K562 (cell line): ENCODE measurements at regions not wholly inside any gene's neighbourhood (a gene's known extent, or its start where the extent isn't known, plus 50 kb on each side); places are given as distances from the start of the nearest gene placed in this dataset.
"Not testable (repeated sequence)": the region's sequence is repeated elsewhere in the genome, so short reads cannot be mapped to it uniquely, and the experiment has no call there.

Experiments
- ATAC-seq: fragments of 200-7000 bp; cut with Tn5 transposase; 3 replicates; pipeline ENCODE4 v1.9.1; 2020; ENCODE audit warnings: moderate library complexity
- BruUV-seq: library from RNA; stranded (reverse); fragments of 400-500 nt; replicated peaks from 2 replicates; lab custom pipeline; 2021; lab: Mats Ljungman, UMichigan
- CTCF ChIA-PET: fragments of 300-600 bp; formaldehyde crosslinking; extraction: SDS; loops from one replicate; lab custom pipeline; 2021; ENCODE audit warnings: low intra/inter-chr PET ratio; lab: Yijun Ruan, JAX
- POLR2A ChIA-PET: fragments of 300-600, 350-650 bp; sonication (Branson Sonifier 250); formaldehyde crosslinking; extraction: SDS; loops from one replicate; lab custom pipeline; 2021; ENCODE audit warnings: antibody characterized with exemption, inconsistent platforms; lab: Yijun Ruan, JAX
- DNase-seq, 4 experiments: peaks; one replicate each; pipeline versions ENCODE4 v3.0.0 to v3.0.0-alpha.2; 2011 to 2018; ENCODE audit warnings: low spot score in 3 of 4, mixed read lengths in 3 of 4; ENCODE audit errors: extremely low read depth in 1 of 4
- FAIRE-seq: peaks from 2 replicates; lab custom pipeline; 2011; peaks lifted over from hg19 to GRCh38; lab: Jason Lieb, UNC
- H2AFZ ChIP-seq: 2 replicates; pipeline ENCODE4 v1.6.0; 2011; ENCODE audit warnings: low read depth, low read length, control low read depth, inconsistent platforms
- H3K27ac ChIP-seq: fragments of 200-600 bp; 3 replicates; pipeline ENCODE4 v1.8.0; 2011; ENCODE audit warnings: low read depth, mild to moderate bottlenecking, control low read depth, inconsistent platforms, low read length, moderate library complexity, mixed read lengths; ENCODE audit errors: extremely low read depth
- H3K27me3 ChIP-seq, 2 experiments: fragments of 300-600 bp in 1 of 2; 2 replicates in 1 of 2; 3 replicates in 1 of 2; pipeline versions ENCODE4 v1.6.0 to v1.8.0; 2011; ENCODE audit warnings: inconsistent platforms in 2 of 2, low read length in 2 of 2, mild to moderate bottlenecking in 1 of 2, mixed read lengths in 1 of 2, moderate library complexity in 1 of 2; ENCODE audit not compliant: control insufficient read depth in 2 of 2, insufficient read depth in 2 of 2
- H3K36me3 ChIP-seq: fragments of 300-600 bp; 3 replicates; pipeline ENCODE4 v1.8.0; 2011; ENCODE audit warnings: mild to moderate bottlenecking, low read length, inconsistent platforms; ENCODE audit not compliant: control insufficient read depth, insufficient read depth
- H3K4me1 ChIP-seq, 2 experiments: fragments of 200-600 bp in 1 of 2; replicated peaks in 1 of 2; 2 replicates in 1 of 2; 3 replicates in 1 of 2; pipeline versions ENCODE4 v1.5.1 to v1.8.0; 2011; ENCODE audit warnings: inconsistent platforms in 2 of 2, low read length in 2 of 2, mild to moderate bottlenecking in 1 of 2, mixed read lengths in 1 of 2, moderate library complexity in 1 of 2; ENCODE audit not compliant: control insufficient read depth in 2 of 2, insufficient read depth in 2 of 2
- H3K4me2 ChIP-seq: 2 replicates; pipeline ENCODE4 v1.6.1; 2011; ENCODE audit warnings: low read length, control low read depth, inconsistent platforms, mixed read lengths; ENCODE audit not compliant: insufficient read depth
- H3K4me3 ChIP-seq: fragments of 200-600 bp; sonication (generic), shearing (Covaris generic); 2 replicates; pipeline ENCODE4 v1.5.1; 2016; ENCODE audit warnings: control low read depth, inconsistent platforms
- H3K79me2 ChIP-seq: fragments of 200-600 bp; 3 replicates; pipeline ENCODE4 v1.8.0; 2011; ENCODE audit warnings: low read length, inconsistent platforms; ENCODE audit not compliant: control insufficient read depth, insufficient read depth
- H3K9ac ChIP-seq, 2 experiments: 2 replicates each; pipeline versions ENCODE4 v1.6.0 to v1.6.1; 2011; ENCODE audit warnings: low read depth in 2 of 2, low read length in 2 of 2, control low read depth in 1 of 2, inconsistent platforms in 1 of 2, mild to moderate bottlenecking in 1 of 2, mixed read lengths in 1 of 2; ENCODE audit not compliant: insufficient read depth in 1 of 2
- H3K9me1 ChIP-seq: one replicate; pipeline ENCODE4 v1.6.0; 2011; ENCODE audit warnings: inconsistent platforms, mild to moderate bottlenecking, low read length, moderate library complexity; ENCODE audit not compliant: control insufficient read depth, insufficient read depth
- H3K9me3 ChIP-seq: replicated peaks from 2 replicates; pipeline ENCODE4 v1.5.1; 2011; ENCODE audit warnings: low read depth, low read length, inconsistent platforms; ENCODE audit not compliant: control insufficient read depth, insufficient read depth
- H4K20me1 ChIP-seq: replicated peaks from 2 replicates; pipeline ENCODE4 v1.6.1; 2011; ENCODE audit warnings: low read length, inconsistent platforms, mixed read lengths; ENCODE audit not compliant: control insufficient read depth, insufficient read depth
- DPF2 ChIP-seq: fragments of 450-650 bp; IDR thresholded peaks from 2 replicates; pipeline ENCODE4 v1.6.1; 2016
- STAT6 ChIP-seq: sonication (generic); formaldehyde crosslinking; IDR thresholded peaks from 2 replicates; pipeline ENCODE4 v1.8.1; 2023; ENCODE audit warnings: mild to moderate bottlenecking, missing genetic modification reagents
- WGBS: fragments of 100-300 bp; shearing (Covaris generic); methylation state at CpG from one replicate; pipeline ENCODE4 v1.1.6; 2016; ENCODE audit warnings: low coverage, mixed read lengths; ENCODE audit not compliant: insufficient coverage; ENCODE audit errors: missing lambda C conversion rate; 5-methylcytosine and 5-hydroxymethylcytosine counted together
- in situ Hi-C: fragments of 300-500 bp; cut with MboI; formaldehyde crosslinking; loops from 4 replicates; pipeline ENCODE4 v1.15.0; 2018; ENCODE audit warnings: inconsistent platforms, mixed read lengths
- intact Hi-C: fragments of 100-400 bp; cut with micrococcal nuclease; formaldehyde crosslinking; loops from 2 replicates; pipeline ENCODE4 v1.14.2; 2022

- TF ChIP-seq STAT6: no peak
Measured at GRCh38 chr1:100658716-100659026, 60.9 kb upstream of the VCAM1 start (continued).

GRCh38 chr1:100661176-100661575 is 58.4 kb upstream of the VCAM1 start:
- Histone ChIP-seq H3K27me3 (peaks cover 0 to 4% of the 10 kb centered on the region in 2 experiments; a peak in 1 of 5 replicates), H3K4me3 (no peak overlapping the region), H2AFZ (no peak overlapping the region), H3K9ac (no peak overlapping the region), H4K20me1 (no peaks in the 10 kb centered on the region), H3K4me2 (no peak overlapping the region), H3K79me2 (no peaks in the 10 kb centered on the region), H3K27ac (no peak overlapping the region), H3K9me1 (no peaks in the 10 kb centered on the region), H3K36me3 (no peaks in the 10 kb centered on the region), H3K9me3 (no peaks in the 10 kb centered on the region), H3K4me1 (no peaks in the 10 kb centered on the region)
- in situ Hi-C loops: no loop called here
- FAIRE-seq: no peak
- intact Hi-C loops: no loop called here
- BruUV-seq: no TSS peak
- CTCF ChIA-PET: no interaction called here
- POLR2A ChIA-PET: no interaction called here
- ATAC-seq: no peak
- DNase-seq: no peak
- WGBS: 5% methylated on average over 1 of the region's 1 CpG
- no peak for TF ChIP-seq DPF2

GRCh38 chr1:100668494-100668893 is 51.0 kb upstream of the VCAM1 start:
- CTCF ChIA-PET, FAIRE-seq: not testable (repeated sequence)
- 0% methylated on average over 7 of the region's 7 CpGs for WGBS

More at GRCh38 chr1:100668494-100668893, 51.0 kb upstream of the VCAM1 start:
- in situ Hi-C loops, BruUV-seq, H3K9me3 ChIP-seq, DNase-seq, H4K20me1 ChIP-seq, H3K4me2 ChIP-seq, H3K4me1 ChIP-seq, H3K27me3 ChIP-seq, H3K9ac ChIP-seq, intact Hi-C loops, H3K4me3 ChIP-seq, H3K79me2 ChIP-seq, H3K27ac ChIP-seq, H3K36me3 ChIP-seq, H3K9me1 ChIP-seq, H2AFZ ChIP-seq, ATAC-seq, POLR2A ChIA-PET: not testable (repeated sequence)
